Inferior parietal cortex (tissue), 1 donor: ENCODE measurements at regions not wholly inside any gene's neighbourhood (a gene's known extent, or its start where the extent isn't known, plus 50 kb on each side); places are given as distances from the start of the nearest gene placed in this dataset.

Experiments
- DNase-seq: peaks from one replicate; pipeline ENCODE4 v3.0.0-alpha.2; 2016; ENCODE audit errors: extremely low spot score

DNA sequence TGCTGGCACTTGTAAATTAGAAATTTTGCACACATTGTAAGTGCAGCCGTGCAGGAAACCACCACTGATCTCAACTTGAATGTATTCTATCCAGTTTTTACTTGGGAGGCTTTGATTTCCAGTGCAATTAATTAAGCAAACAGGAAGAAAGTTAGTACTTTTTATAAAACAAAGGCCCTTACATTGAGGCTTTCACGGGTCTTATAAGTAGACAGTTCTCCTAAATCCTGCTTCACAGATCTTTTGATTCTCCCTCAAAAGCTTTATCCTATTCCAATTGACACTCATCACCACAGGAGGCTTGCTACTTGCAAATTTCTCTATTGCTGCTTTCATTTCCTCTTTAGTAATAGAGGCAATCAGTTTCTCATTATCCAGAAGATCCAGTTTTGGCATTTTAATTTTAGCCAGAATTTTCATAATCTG, 90.1 kb downstream of the ERCC5 start:
- no peak for DNase-seq

DNA sequence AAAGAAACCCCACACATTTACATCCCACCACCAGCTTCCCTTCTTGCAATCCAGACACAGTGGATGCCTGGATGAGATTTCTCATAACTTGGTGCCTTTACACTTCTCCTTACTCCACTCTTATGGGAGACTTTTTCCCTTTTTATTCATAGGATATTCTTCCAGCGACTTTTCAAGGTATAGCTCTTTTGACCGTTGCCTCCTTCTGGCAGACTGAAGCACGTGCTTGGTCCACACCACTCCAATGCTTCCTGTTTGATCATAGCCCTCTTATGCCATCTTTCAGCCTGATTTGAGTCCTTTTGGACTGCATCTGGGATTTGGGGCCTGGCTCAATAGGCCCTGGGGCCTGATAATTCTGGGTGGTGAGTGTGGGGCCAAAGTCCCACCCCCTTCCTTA, 87.7 kb downstream of the ERCC5 start:
- no peak for DNase-seq

DNA sequence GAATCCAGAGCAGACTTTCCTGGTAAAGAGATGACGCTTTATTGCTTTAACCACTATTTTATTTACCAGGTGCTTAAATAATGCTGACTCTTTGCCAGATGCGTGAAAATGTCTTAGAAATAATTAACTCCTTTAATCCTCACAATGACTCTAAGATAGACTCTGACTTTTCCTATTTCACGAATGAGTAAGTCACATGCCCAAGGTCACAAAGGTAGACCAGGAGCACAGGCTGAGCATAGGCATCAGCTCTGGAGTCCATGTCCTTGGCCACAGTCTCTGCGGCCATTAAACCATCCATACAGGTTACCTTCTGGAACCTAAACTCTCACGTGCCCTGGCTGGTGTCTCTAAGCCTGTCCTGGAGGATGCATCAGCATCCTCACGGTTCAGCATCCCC, 87.3 kb downstream of the ERCC5 start:
- no peak for DNase-seq

DNA sequence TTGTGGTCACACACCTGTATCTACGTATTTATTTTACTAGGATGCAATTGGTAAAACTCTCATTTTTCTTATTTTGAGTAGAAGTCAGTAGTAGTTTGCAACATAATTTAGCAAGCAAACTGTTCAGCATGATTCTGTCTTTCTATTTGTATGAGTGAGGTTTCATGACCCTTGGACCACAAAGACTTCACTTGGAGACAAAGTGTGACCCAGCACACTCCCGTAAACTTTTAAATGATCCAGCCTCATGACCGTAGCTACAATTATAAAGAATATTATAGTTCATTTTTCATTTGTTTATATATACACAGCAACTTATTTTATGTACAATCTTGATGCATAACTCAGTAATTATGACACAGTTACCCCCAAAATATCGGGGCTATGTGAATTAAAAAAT, 86.5 kb downstream of the ERCC5 start:
- DNase-seq, result no peak

DNA sequence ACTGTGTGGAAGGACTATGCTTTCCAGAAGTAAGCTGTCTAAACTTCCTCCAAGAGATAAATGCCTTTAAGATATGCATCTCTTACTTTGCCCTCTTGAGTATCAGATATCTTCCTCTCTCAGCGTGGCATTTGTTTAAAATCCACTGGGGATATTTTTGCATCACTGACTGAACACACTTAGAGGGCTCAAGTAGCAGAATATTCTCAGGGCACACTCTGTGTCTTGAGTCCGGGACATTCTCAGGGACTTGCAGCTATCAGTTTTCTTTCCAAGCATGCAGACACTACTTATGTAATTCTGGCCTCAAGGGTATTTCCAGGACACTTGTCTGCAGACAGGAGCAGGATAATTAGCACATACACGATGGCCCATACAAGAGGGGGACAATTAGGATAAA, 84.7 kb downstream of the ERCC5 start:
- DNase-seq, result no peak

DNA sequence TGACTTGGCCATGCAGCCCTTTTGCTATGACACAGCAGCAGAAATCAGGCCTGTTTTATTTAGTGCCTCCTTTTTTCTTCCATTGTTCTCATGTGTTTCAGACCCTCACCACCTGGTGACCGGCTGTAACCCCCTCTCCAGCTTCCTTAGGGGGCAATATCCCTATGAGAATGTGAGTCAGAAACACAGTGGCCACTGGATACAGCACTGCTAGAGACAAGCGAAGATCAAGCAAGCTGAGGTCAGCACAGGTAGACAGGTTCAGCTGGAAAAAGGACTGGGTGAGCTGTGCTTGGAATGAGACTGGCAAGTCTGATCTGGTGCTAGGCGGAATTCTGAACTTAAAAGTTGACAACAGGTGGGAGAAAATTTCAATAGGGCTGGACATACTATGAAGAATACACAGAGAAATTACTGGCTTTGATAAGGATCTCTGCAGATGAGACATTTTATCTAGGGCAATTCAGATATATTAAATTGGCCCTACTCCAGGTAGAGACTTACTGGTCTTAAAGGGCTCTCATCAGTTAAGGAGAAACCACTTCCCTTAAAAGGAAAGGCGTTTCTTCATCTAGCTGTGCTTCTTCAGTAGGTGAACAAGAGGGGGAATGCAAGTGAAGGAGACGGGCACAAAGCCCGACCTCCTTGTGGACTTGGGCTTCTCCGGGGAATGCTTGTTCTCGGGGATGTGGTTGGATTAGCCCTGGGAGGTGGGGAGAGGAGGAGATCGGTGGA, 83.3 kb downstream of the ERCC5 start:
- no peak for DNase-seq
